Retinal pigment epithelial cell (primary cell): ENCODE measurements at regions not wholly inside any gene's neighbourhood (a gene's known extent, or its start where the extent isn't known, plus 50 kb on each side); places are given as distances from the start of the nearest gene placed in this dataset.

ENCODE experiments used
- DNase-seq: peaks from one replicate; pipeline ENCODE4 v3.0.0-alpha.2; 2010; ENCODE audit warnings: low read depth
- H3K4me3 ChIP-seq: 2 replicates; pipeline ENCODE4 v1.5.1; 2011; ENCODE audit warnings: mild to moderate bottlenecking, low read length, control low read depth, moderate library complexity
- TF ChIP-seq, protein P1 (sequence below): conservative IDR thresholded peaks from 2 replicates; pipeline ENCODE4 v1.5.1; 2011; ENCODE audit warnings: low read depth, low read length, control low read depth, inconsistent platforms

DNA sequence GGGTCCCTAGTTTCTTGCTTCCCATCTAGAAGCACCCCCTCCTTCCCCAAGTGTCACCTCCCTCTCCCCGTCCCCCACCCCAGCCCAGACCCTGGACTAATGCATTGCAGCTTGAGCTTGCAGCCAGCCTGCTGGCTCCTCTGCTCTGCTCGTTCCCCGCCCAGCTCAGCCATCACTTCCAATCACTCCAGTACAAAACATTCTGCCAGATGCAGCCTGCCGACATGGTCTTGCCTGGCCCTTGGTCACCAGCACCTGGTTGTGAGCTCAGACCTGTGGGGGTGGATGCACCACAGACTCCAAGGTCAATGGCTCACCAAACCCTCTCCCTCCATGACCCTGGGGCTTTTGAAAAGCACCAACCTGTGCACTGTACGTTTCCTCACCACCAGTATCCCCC lies 172.9 kb upstream of the SMIM23 start:
- no peak for DNase-seq
- no peak overlapping the region for H3K4me3 ChIP-seq
- TF ChIP-seq, protein P1, sequence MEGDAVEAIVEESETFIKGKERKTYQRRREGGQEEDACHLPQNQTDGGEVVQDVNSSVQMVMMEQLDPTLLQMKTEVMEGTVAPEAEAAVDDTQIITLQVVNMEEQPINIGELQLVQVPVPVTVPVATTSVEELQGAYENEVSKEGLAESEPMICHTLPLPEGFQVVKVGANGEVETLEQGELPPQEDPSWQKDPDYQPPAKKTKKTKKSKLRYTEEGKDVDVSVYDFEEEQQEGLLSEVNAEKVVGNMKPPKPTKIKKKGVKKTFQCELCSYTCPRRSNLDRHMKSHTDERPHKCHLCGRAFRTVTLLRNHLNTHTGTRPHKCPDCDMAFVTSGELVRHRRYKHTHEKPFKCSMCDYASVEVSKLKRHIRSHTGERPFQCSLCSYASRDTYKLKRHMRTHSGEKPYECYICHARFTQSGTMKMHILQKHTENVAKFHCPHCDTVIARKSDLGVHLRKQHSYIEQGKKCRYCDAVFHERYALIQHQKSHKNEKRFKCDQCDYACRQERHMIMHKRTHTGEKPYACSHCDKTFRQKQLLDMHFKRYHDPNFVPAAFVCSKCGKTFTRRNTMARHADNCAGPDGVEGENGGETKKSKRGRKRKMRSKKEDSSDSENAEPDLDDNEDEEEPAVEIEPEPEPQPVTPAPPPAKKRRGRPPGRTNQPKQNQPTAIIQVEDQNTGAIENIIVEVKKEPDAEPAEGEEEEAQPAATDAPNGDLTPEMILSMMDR = no peak

DNA sequence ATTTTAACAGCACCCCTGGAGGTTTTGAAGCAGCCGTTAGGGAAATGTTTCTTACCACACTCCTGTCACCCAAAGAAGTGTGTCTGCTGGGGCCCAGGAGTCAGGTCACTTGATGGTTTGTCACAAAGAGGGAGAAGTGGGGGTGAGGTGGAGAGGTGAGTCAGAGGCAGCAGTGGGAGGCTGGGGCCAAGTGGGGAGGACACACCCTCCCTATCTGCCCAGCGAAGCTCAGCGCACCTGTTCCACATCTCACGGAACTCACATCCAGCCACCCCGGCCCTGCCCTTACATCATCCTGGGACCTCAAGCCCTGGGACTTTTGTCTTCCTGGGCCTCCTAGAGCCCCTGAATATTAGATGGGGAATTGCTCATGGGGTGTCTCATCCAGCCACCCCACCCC lies 171.1 kb upstream of the SMIM23 start:
- H3K4me3 ChIP-seq = no peak overlapping the region
- no peak for DNase-seq
- TF ChIP-seq, protein P1 = no peak

DNA sequence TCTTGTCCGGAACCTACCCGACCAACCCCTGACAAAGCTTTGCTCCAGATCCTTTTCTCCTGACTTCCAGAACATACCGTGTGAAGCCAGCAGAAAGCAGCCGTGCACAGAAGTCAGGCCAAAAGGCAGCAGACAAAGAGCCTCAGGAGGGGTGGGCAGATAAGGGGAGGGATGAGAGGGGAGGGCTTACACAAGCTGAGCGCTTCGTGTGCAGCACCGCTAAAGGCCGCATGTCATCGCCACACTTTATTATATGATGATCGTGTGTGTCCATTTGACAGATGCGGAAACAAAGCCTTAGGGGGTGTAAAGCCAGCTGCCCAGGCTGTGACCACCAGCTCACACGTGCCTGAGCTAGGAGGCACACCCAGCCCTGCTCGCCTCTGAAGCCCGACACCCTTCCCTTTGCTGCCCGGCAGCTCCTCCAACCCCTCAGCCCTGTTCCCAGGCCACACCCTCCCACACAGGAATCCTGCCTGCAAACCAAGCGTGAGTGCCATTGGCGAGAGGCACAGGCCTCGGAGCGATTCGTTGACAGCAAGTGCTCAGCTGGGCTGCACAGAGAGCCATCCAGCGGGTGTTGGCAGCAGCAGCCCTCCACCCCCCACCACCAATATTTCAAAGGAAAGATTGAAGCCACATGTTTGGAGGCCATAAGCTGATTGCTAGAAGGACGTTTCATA lies 170.5 kb upstream of the SMIM23 start:
- TF ChIP-seq, protein P1 = no peak
- no peak overlapping the region for H3K4me3 ChIP-seq
- DNase-seq = peak; percentile 29

DNA sequence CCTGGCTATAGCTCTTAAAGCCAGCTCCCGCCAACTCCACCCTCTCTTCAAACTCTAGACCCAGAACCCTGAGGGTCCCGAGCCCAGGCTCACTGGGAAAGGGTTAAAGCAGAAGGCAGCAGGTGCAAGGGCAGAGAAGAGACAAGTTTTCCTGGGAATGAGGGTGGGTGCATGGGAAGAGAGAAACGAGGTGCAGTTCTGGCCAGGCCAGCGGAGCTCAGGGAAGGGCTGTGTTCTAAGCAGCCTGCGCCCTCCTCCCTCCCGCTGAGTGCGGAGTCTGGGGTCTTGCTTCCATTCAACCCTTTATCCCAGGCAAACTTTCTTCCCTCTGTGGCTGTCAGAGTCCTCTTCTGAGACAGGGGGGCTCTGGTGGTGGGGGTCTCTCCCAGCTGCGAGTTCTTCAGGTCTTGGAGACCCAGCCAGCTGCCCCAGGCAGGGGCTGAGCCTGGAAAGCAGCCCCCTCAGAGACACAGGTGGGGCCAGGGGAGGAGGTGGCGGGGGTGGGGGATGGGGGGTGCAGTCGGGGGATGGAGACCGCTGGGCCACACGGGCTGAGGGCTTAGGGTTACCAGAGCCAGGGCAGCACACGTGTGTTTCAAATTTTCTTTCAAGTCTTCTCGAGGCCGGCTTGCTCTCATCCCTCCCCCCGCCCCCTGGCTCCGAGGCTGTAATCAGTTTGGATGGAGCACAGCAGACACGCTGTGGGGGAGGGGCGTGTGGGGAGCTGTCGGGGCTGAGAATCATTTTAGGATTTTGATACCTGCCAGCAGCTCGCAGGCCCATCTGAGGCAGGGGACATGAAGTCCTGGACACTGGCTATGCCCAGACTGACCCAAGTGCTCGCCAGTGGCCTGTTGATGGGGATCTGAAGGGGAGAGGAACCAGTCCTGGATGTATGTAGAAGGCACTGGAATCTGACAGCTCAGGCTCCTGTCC lies 169.6 kb upstream of the SMIM23 start:
- no peak overlapping the region for H3K4me3 ChIP-seq
- no peak for DNase-seq

DNA sequence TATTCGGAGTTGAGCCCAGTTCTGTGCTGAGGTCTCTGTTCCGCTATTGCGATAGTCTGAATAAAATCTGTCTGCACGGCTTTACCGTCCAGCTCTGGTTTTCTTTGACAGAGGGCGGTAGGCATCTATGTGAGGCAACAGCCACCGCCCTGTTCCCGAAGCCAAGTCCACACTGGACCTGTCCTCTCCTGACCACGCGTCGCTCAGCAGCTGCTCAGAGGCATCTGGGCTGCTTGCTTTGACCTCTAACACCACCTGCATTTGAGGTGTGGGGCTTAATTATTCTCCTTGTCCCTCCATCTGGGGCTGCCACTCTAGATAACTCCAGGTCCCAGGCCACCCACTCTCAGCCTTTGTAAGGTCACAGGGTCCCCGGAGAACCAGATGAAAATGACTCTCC lies 168.4 kb upstream of the SMIM23 start:
- no peak for DNase-seq
- no peak overlapping the region for H3K4me3 ChIP-seq
- TF ChIP-seq, protein P1 = no peak

More for the DNA sequence above, 169.6 kb upstream of the SMIM23 start:
- TF ChIP-seq, protein P1 = no peak

DNA sequence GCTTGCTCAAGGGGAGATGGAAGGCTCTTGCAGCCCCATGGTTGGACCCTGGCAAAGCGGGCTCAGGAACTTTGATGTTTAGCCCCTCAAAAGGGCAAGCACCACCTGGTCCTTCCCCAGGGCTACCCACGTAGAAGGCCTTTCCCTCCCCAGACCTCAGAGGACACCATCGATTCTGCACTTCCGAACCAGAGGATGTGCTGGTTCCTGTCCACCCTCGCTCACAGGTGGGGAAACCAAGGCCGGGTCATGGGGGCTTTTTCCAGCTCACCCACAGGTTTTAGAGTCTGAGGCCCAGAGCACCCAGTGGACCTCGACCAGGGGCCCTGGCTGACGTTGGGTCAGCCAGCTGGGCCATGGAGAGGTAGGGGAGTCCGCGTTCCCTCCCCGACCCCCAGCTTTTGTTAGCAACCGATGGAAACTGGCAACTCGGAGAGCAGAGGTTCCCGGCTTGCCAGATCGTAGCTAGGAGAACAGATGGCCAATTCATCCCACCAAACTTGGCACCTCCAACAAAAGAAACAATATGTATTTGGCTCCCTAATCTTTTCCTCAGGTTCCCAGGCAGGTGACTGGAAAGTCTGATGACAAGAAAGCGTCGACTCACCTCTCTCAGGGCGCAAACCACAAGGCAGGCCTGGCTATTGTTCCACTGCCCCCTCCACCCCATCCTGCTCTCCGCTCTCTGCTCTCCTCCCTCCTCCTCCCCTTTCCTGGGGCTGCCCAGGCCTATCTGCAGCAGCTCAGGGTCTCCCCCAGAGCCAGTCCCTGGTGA lies 167.6 kb upstream of the SMIM23 start:
- TF ChIP-seq, protein P1 = no peak
- no peak overlapping the region for H3K4me3 ChIP-seq
- no peak for DNase-seq
